SH-SY5Y (cell line): ENCODE measurements at regions not wholly inside any gene's neighbourhood (a gene's known extent, or its start where the extent isn't known, plus 50 kb on each side); places are given as distances from the start of the nearest gene placed in this dataset.

Source experiments
- GATA2 ChIP-seq: IDR thresholded peaks from 2 replicates; pipeline ENCODE4 v1.6.1; 2011; ENCODE audit warnings: mild to moderate bottlenecking, low read depth, low read length
- GATA3 ChIP-seq: IDR thresholded peaks from 2 replicates; pipeline ENCODE4 v1.6.1; 2011; ENCODE audit warnings: low read depth, mild to moderate bottlenecking, low read length, moderate library complexity

DNA sequence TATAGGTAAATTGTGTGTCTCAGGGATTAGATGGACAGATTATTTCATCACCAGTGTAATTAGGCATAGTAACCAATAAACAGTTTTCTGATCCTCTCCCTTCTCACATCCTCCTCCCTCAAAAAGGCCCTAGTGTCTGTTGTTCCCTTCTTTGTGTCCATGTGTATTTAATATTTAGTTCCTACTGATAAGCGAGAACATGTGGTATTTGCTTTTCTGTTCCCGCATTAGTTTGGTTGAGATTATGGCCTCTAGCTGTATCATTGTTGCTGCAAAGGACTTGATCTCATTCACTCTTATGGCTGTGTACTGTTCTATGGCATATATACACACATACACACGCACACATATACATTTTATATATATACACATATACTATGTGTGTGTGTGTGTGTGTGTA, 866.2 kb downstream of the CCDC85A start:
- TF ChIP-seq GATA2 (no peak), GATA3 (no peak)
